Omental fat pad (tissue), 3 donors: ENCODE measurements at regions not wholly inside any gene's neighbourhood (a gene's known extent, or its start where the extent isn't known, plus 50 kb on each side); places are given as distances from the start of the nearest gene placed in this dataset.

Source experiments
- ATAC-seq: fragments of 150-250 bp; one replicate; pipeline ENCODE4 v1.9.1; 2016; ENCODE audit warnings: mild to moderate bottlenecking, moderate library complexity; ENCODE audit not compliant: low FRiP score
- DNase-seq: peaks from one replicate; pipeline ENCODE4 v3.0.0-alpha.2; 2019; ENCODE audit warnings: low spot score
- CTCF ChIP-seq, 3 donors: fragments of 450-650 bp; IDR thresholded peaks; one replicate each; pipeline ENCODE4 v1.5.1; 2016 to 2017; ENCODE audit warnings: antibody characterized with exemption in 3 of 3, mild to moderate bottlenecking in 3 of 3, moderate library complexity in 2 of 3

- DNase-seq (no peak), ATAC-seq (no peak)
- TF ChIP-seq CTCF (IDR thresholded peaks at IDR 0.05), result no peak
These were observed 619.1 kb upstream of the ANKRD30A start for GRCh38 chr10:36506261-36506660.

- ATAC-seq (no peak), DNase-seq (no peak)
- TF ChIP-seq CTCF (IDR thresholded peaks at IDR 0.05), result no peak
These were observed 620.6 kb upstream of the ANKRD30A start for GRCh38 chr10:36504758-36505157.

GRCh38 chr10:36500266-36500665 lies 625.1 kb upstream of the ANKRD30A start:
- no peak for ATAC-seq
- DNase-seq, result no peak
- no peak for TF ChIP-seq CTCF (IDR thresholded peaks at IDR 0.05)

- no peak for TF ChIP-seq CTCF (IDR thresholded peaks at IDR 0.05)
- ATAC-seq, result no peak
- no peak for DNase-seq
These were observed 625.7 kb upstream of the ANKRD30A start for GRCh38 chr10:36499693-36500092.

GRCh38 chr10:36496758-36497157 lies 628.6 kb upstream of the ANKRD30A start:
- DNase-seq (no peak), ATAC-seq (no peak)
- TF ChIP-seq CTCF (IDR thresholded peaks at IDR 0.05), result no peak

GRCh38 chr10:36494371-36494770 lies 631.0 kb upstream of the ANKRD30A start:
- ATAC-seq (no peak), DNase-seq (no peak)
- no peak for TF ChIP-seq CTCF (IDR thresholded peaks at IDR 0.05)

- ATAC-seq, result no peak
- DNase-seq, result no peak
These were observed 631.9 kb upstream of the ANKRD30A start for GRCh38 chr10:36493516-36493880.

More at GRCh38 chr10:36493516-36493880, 631.9 kb upstream of the ANKRD30A start:
- no peak for TF ChIP-seq CTCF (IDR thresholded peaks at IDR 0.05)
